OCI-LY3 (cell line): ENCODE measurements at regions not wholly inside any gene's neighbourhood (a gene's known extent, or its start where the extent isn't known, plus 50 kb on each side); places are given as distances from the start of the nearest gene placed in this dataset.

Experiments
- CTCF ChIP-seq: fragments of 200-600, 300-600 bp; sonication (generic); IDR thresholded peaks from 2 replicates; pipeline ENCODE4 v1.5.1; 2014; ENCODE audit warnings: antibody characterized with exemption, low read length, low read depth
- EZH2phosphoT487 ChIP-seq: fragments of 200-600 bp; shearing (Covaris generic); IDR thresholded peaks from 2 replicates; pipeline ENCODE4 v1.6.1; 2018; ENCODE audit warnings: antibody characterized with exemption, mixed run types, low read depth

GRCh38 chr21:34195335-34195734 is 122.0 kb downstream of the MRPS6 start:
- TF ChIP-seq CTCF (no peak), EZH2phosphoT487 (no peak)
